Calu3 (cell line): ENCODE measurements at regions not wholly inside any gene's neighbourhood (a gene's known extent, or its start where the extent isn't known, plus 50 kb on each side); places are given as distances from the start of the nearest gene placed in this dataset.

ENCODE experiments used
- BruUV-seq: library from RNA; stranded (reverse); fragments of 400-500 nt; replicated peaks from 2 replicates; lab custom pipeline; 2021; lab: Mats Ljungman, UMichigan
- CTCF ChIA-PET: fragments of 300-600 bp; sonication (Branson Sonifier 250); formaldehyde crosslinking; loops from one replicate; lab custom pipeline; 2022; ENCODE audit warnings: antibody characterized with exemption; lab: Charles Lee
- DNase-seq: peaks from one replicate; pipeline ENCODE4 v3.0.0; 2022
- H3K27ac Mint-ChIP-seq: one replicate; pipeline ENCODE4 v1.8.0; 2022; ENCODE audit warnings: mixed read lengths; ENCODE audit not compliant: unreplicated experiment
- H3K27me3 Mint-ChIP-seq: one replicate; pipeline ENCODE4 v1.8.0; 2022; ENCODE audit warnings: mixed read lengths; ENCODE audit not compliant: unreplicated experiment
- H3K36me3 Mint-ChIP-seq: one replicate; pipeline ENCODE4 v1.8.0; 2022; ENCODE audit warnings: mild to moderate bottlenecking, moderate library complexity, mixed read lengths; ENCODE audit not compliant: insufficient read depth, unreplicated experiment
- H3K4me1 Mint-ChIP-seq: one replicate; pipeline ENCODE4 v1.8.0; 2022; ENCODE audit warnings: mild to moderate bottlenecking, low read depth, mixed read lengths; ENCODE audit not compliant: unreplicated experiment
- H3K4me3 Mint-ChIP-seq: one replicate; pipeline ENCODE4 v1.8.0; 2022; ENCODE audit warnings: mild to moderate bottlenecking, low read depth, moderate library complexity, mixed read lengths; ENCODE audit not compliant: unreplicated experiment
- H3K9me3 Mint-ChIP-seq: one replicate; pipeline ENCODE4 v1.8.0; 2022; ENCODE audit warnings: low read depth, mixed read lengths; ENCODE audit not compliant: unreplicated experiment
- intact Hi-C: fragments of 100-400 bp; cut with micrococcal nuclease; formaldehyde crosslinking; loops from one replicate; pipeline ENCODE4 v1.10.0; 2022; ENCODE audit not compliant: unreplicated experiment
- TF ChIP-seq, protein P1 (sequence below): fragments of 200-600 bp; IDR thresholded peaks from one replicate; pipeline ENCODE4 v1.8.0; 2022; ENCODE audit warnings: antibody characterized with exemption; ENCODE audit not compliant: unreplicated experiment

DNA sequence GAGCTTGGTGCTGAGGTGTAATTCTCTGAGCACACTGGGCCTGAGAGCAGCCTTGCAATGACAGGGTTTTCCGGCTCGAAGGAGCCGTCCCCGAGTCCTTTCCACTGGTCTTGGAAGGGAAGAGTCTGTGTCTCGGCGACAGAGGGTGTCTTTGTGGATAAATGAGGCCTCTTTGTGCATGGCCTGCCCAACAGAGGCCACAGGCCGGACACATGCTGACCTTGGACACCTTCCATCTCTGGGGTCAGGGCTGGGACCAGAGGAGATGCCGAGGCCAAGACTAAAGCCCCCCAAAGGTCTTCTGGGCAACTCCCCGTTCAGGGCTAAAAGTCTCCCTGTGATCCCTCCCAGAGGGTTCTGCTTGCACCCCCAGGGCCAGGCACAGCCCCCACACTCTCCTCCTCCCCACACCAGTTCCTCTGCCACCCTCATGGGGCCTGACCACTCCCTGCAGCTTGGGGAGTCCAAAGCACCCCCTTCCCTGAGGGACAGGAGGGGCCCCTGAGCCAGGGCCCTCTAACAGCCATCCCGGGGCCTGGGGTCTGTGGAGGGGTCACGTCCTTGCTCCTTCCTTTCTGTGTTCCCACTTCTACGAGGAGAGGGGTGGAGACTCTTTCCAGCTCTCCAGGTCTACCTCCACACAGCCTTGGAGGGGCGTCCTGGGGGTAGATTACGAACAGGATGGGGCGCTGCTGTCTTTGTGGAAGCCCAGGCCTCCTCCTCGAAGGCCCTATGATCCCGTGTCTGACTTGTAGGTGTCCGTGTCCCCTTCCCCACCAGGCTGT, 130.6 kb upstream of the FAM20C start:
- Mint-ChIP-seq H3K27ac (no peak overlapping the region), H3K27me3 (peaks cover 81% of the 10 kb centered on the region), H3K9me3 (no peaks in the 10 kb centered on the region), H3K36me3 (no peaks in the 10 kb centered on the region), H3K4me3 (no peak overlapping the region), H3K4me1 (no peaks in the 10 kb centered on the region)
- no peak for DNase-seq
- intact Hi-C loops = no loop called here
- TF ChIP-seq, protein P1, sequence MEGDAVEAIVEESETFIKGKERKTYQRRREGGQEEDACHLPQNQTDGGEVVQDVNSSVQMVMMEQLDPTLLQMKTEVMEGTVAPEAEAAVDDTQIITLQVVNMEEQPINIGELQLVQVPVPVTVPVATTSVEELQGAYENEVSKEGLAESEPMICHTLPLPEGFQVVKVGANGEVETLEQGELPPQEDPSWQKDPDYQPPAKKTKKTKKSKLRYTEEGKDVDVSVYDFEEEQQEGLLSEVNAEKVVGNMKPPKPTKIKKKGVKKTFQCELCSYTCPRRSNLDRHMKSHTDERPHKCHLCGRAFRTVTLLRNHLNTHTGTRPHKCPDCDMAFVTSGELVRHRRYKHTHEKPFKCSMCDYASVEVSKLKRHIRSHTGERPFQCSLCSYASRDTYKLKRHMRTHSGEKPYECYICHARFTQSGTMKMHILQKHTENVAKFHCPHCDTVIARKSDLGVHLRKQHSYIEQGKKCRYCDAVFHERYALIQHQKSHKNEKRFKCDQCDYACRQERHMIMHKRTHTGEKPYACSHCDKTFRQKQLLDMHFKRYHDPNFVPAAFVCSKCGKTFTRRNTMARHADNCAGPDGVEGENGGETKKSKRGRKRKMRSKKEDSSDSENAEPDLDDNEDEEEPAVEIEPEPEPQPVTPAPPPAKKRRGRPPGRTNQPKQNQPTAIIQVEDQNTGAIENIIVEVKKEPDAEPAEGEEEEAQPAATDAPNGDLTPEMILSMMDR = no peak
- BruUV-seq = no TSS peak
- CTCF ChIA-PET = no interaction called here

DNA sequence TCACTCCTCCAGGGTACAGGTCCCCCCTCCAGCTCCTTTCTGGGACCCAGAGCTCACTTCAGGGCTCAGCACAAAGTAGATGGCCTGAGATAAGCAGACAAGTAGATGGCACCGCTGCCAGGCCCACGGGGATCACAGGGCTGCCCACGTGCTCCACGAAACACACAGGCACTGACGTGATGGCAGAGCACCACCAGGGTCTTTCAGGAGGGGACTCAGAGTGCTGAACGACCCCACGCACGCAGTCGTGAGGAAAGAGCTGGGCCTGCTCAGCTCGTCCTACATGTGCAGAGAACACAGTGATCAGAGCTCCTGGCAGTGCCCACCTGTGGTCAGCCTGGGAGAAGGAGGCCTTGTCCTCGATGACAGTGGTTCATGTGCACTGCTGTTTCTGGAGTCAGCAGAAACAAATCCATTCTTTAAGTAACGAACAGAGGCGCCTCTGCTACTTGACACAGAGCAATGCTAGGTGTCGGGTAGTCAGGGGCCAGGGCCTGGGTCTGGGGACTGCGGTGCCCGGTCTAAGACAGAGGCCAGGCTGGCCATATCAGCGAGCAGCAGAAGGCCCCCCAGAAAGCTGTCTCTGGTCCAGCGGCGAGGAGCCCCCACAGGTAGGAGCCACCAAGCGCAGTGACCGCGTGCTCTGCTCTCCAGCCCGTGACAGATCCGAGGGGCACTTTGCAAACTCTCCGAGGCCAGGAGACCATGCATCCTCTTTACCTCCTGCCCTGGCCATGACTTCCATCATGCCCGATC, 129.8 kb upstream of the FAM20C start:
- H3K4me1 Mint-ChIP-seq = no peaks in the 10 kb centered on the region
- intact Hi-C loops = no loop called here
- CTCF ChIA-PET = no interaction called here
- H3K9me3 Mint-ChIP-seq = no peaks in the 10 kb centered on the region
- DNase-seq = no peak
- TF ChIP-seq, protein P1 = no peak
- no peaks in the 10 kb centered on the region for H3K36me3 Mint-ChIP-seq
- H3K27ac Mint-ChIP-seq = no peak overlapping the region
- BruUV-seq = no TSS peak
- no peak overlapping the region for H3K4me3 Mint-ChIP-seq
- peaks cover 81% of the 10 kb centered on the region for H3K27me3 Mint-ChIP-seq

DNA sequence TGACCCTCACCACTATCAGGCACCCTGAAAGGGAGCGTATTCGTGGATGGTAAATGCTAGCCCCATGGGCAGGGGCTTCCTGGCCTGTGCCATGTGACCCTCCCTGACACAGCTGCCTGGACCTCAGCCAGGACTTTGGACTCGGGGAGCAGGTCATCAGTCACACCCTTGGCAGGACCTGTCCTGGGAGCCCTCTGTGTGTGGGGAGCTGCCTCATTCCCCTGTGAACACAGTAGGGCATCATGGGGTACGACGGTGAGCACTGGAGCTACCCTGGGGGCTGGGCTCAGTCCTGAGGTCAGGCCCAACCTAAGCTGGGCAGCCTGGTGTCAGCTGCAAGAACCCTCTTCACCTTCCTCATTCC, 129.3 kb upstream of the FAM20C start:
- Mint-ChIP-seq H3K27ac (no peak overlapping the region), H3K4me3 (no peak overlapping the region)
- intact Hi-C loops = no loop called here

DNA sequence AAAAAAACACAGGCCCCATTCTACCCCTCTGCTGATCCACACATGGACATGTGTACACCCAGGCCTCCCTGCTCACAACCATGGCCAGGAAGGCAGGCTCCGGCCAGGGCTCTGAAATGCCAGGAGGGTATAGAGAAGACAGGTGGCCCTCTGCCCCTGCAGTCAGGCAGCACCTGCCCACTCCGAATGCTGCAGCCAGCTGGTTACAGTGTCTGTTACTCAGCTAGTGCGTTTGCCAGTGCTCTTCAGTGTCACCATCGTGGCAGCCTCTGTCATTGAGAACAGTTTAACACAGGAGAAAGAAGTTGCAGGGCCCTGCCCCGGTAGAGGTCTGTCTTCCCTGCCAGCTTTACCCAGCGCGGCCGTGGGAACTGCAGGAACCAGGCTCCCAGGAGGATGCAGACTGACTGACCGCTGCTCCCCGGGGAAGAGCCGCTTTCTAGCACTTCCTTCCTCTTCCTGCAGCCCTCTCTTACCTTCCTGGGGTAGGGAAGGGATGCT, 128.8 kb upstream of the FAM20C start:
- BruUV-seq = no TSS peak
- TF ChIP-seq, protein P1 = no peak
- Mint-ChIP-seq H3K4me1 (no peaks in the 10 kb centered on the region), H3K27me3 (peaks cover 72% of the 10 kb centered on the region), H3K4me3 (no peak overlapping the region), H3K36me3 (no peaks in the 10 kb centered on the region), H3K9me3 (no peaks in the 10 kb centered on the region), H3K27ac (no peak overlapping the region)
- intact Hi-C loops = loop anchor here (2.0 kb wide), 1 partner anchor 57 kb away; no protein-coding TSS in a partner anchor
- CTCF ChIA-PET = interaction anchor here (0.8 to 1.9 kb wide), 9 partner anchors 19 to 258 kb away, joined by 3 to 14 read pairs (median 5); partner anchors contain the start of gene FAM20C
- DNase-seq = no peak

More for the DNA sequence above, 129.3 kb upstream of the FAM20C start:
- no TSS peak for BruUV-seq
- H3K9me3 Mint-ChIP-seq = no peaks in the 10 kb centered on the region
- DNase-seq = no peak
- no peaks in the 10 kb centered on the region for H3K36me3 Mint-ChIP-seq
- peaks cover 77% of the 10 kb centered on the region for H3K27me3 Mint-ChIP-seq
- no peaks in the 10 kb centered on the region for H3K4me1 Mint-ChIP-seq
- CTCF ChIA-PET = interaction anchor here (1.5 to 1.8 kb wide), 2 partner anchors 19 to 203 kb away, joined by 5 to 14 read pairs; no protein-coding TSS in a partner anchor
- TF ChIP-seq, protein P1 = no peak
